GM18868 (cell line): ENCODE measurements at regions not wholly inside any gene's neighbourhood (a gene's known extent, or its start where the extent isn't known, plus 50 kb on each side); places are given as distances from the start of the nearest gene placed in this dataset.

ENCODE experiments used
- ATAC-seq: cut with Tn5 transposase; IDR thresholded peaks from one replicate; pipeline ENCODE4 v1.9.1; 2021; ENCODE audit warnings: mild to moderate bottlenecking, moderate library complexity; ENCODE audit not compliant: unreplicated experiment

GRCh38 chr5:56564541-56565282, 250.6 kb upstream of the MAP3K1 start:
- ATAC-seq: no peak

GRCh38 chr5:56561455-56561854, 253.9 kb upstream of the MAP3K1 start:
- ATAC-seq: no peak

GRCh38 chr5:56558131-56558745, 257.1 kb upstream of the MAP3K1 start:
- no peak for ATAC-seq

GRCh38 chr5:56557198-56557597, 258.2 kb upstream of the MAP3K1 start:
- ATAC-seq: no peak

GRCh38 chr5:56552612-56553268, 262.6 kb upstream of the MAP3K1 start:
- no peak for ATAC-seq

GRCh38 chr5:56550227-56550626, 265.1 kb upstream of the MAP3K1 start:
- no peak for ATAC-seq

GRCh38 chr5:56549096-56549886, 266.1 kb upstream of the MAP3K1 start:
- no peak for ATAC-seq

GRCh38 chr5:56545016-56545415, 270.3 kb upstream of the MAP3K1 start:
- no peak for ATAC-seq

GRCh38 chr5:56543441-56544388, 271.6 kb upstream of the MAP3K1 start:
- no peak for ATAC-seq

GRCh38 chr5:56540266-56540665, 275.1 kb upstream of the MAP3K1 start:
- ATAC-seq: no peak

GRCh38 chr5:56538580-56538979, 276.8 kb upstream of the MAP3K1 start:
- no peak for ATAC-seq

GRCh38 chr5:56535347-56535746, 280.0 kb upstream of the MAP3K1 start:
- no peak for ATAC-seq

- ATAC-seq: no peak
Observed at GRCh38 chr5:56534102-56534829, 281.1 kb upstream of the MAP3K1 start.

- no peak for ATAC-seq
Observed at GRCh38 chr5:56532466-56532865, 282.9 kb upstream of the MAP3K1 start.

GRCh38 chr5:56530626-56531138, 284.7 kb upstream of the MAP3K1 start:
- no peak for ATAC-seq

- ATAC-seq: no peak
Observed at GRCh38 chr5:56529666-56530430, 285.5 kb upstream of the MAP3K1 start.

- ATAC-seq: no peak
Observed at GRCh38 chr5:56527174-56527573, 288.2 kb upstream of the MAP3K1 start.

GRCh38 chr5:56525113-56525512, 290.2 kb upstream of the MAP3K1 start:
- ATAC-seq: no peak
